MM.1S (cell line): ENCODE measurements at regions not wholly inside any gene's neighbourhood (a gene's known extent, or its start where the extent isn't known, plus 50 kb on each side); places are given as distances from the start of the nearest gene placed in this dataset.

Experiments
- DNase-seq: peaks from one replicate; pipeline ENCODE4 v3.0.0-alpha.2; 2015
- H2AFZ ChIP-seq: fragments of 300-600 bp; sonication (generic); 2 replicates; pipeline ENCODE4 v1.6.0; 2016; ENCODE audit warnings: antibody characterized with exemption, low read length
- H3F3A ChIP-seq: fragments of 300-600 bp; sonication (generic); 2 replicates; pipeline ENCODE4 v1.6.1; 2016; ENCODE audit warnings: mild to moderate bottlenecking, antibody characterized with exemption, low read length, moderate library complexity, mixed read lengths; ENCODE audit not compliant: insufficient read depth
- H3K27ac ChIP-seq: fragments of 300-600 bp; sonication (generic); 2 replicates; pipeline ENCODE4 v1.5.1; 2016; ENCODE audit warnings: mild to moderate bottlenecking, low read length
- H3K27me3 ChIP-seq: fragments of 300-600 bp; sonication (generic); replicated peaks from 2 replicates; pipeline ENCODE4 v1.6.0; 2016; ENCODE audit warnings: low read length; ENCODE audit not compliant: insufficient read depth
- H3K36me3 ChIP-seq: fragments of 300-600 bp; sonication (generic); replicated peaks from 2 replicates; pipeline ENCODE4 v1.6.1; 2016; ENCODE audit warnings: mild to moderate bottlenecking, low read length, mixed read lengths; ENCODE audit not compliant: insufficient read depth
- H3K4me1 ChIP-seq: fragments of 300-600 bp; sonication (generic); 2 replicates; pipeline ENCODE4 v1.6.1; 2016; ENCODE audit warnings: low read length, mixed read lengths
- H3K4me2 ChIP-seq: fragments of 300-600 bp; sonication (generic); 2 replicates; pipeline ENCODE4 v1.6.0; 2016; ENCODE audit warnings: low read depth, low read length
- H3K4me3 ChIP-seq: fragments of 300-600 bp; sonication (generic); 2 replicates; pipeline ENCODE4 v1.5.1; 2016; ENCODE audit warnings: low read length, mixed read lengths
- H3K79me2 ChIP-seq: fragments of 300-600 bp; sonication (generic); 2 replicates; pipeline ENCODE4 v1.6.1; 2016; ENCODE audit warnings: mixed run types, low read length, mixed read lengths
- H3K9ac ChIP-seq: fragments of 300-600 bp; sonication (generic); 2 replicates; pipeline ENCODE4 v1.6.1; 2016; ENCODE audit warnings: low read length, mixed read lengths
- H3K9me2 ChIP-seq: fragments of 300-600 bp; sonication (generic); replicated peaks from 2 replicates; pipeline ENCODE4 v1.6.1; 2016; ENCODE audit warnings: mild to moderate bottlenecking, low read length, mixed read lengths; ENCODE audit not compliant: insufficient read depth
- H3K9me3 ChIP-seq: fragments of 300-600 bp; sonication (generic); replicated peaks from 2 replicates; pipeline ENCODE4 v1.6.1; 2016; ENCODE audit warnings: mild to moderate bottlenecking, low read length, mixed read lengths; ENCODE audit not compliant: insufficient read depth
- H4K20me1 ChIP-seq: fragments of 300-600 bp; sonication (generic); 2 replicates; pipeline ENCODE4 v1.6.1; 2016; ENCODE audit warnings: mild to moderate bottlenecking, low read length, moderate library complexity, mixed read lengths; ENCODE audit not compliant: insufficient read depth
- CTCF ChIP-seq: fragments of 300-600 bp; sonication (generic); IDR thresholded peaks from 2 replicates; pipeline ENCODE4 v1.5.1; 2016; ENCODE audit warnings: antibody characterized with exemption, low read length, mixed read lengths
- EZH2 ChIP-seq: fragments of 300-600 bp; sonication (generic); optimal IDR thresholded peaks from 2 replicates; pipeline ENCODE3; 2017; ENCODE audit warnings: low read depth, mild to moderate bottlenecking, antibody characterized with exemption, low read length, mixed read lengths
- EZH2phosphoT487 ChIP-seq: fragments of 300-600 bp; sonication (generic); IDR thresholded peaks from 2 replicates; pipeline ENCODE4 v1.6.1; 2018; ENCODE audit warnings: antibody characterized with exemption, low read length

- Histone ChIP-seq H3K27me3 (no peaks in the 10 kb centered on the region), H3K36me3 (no peaks in the 10 kb centered on the region), H3K4me1 (no peaks in the 10 kb centered on the region), H3K27ac (no peak overlapping the region), H3K9ac (no peak overlapping the region), H3F3A (no peaks in the 10 kb centered on the region), H2AFZ (no peak overlapping the region), H3K4me3 (no peak overlapping the region), H3K9me3 (no peaks in the 10 kb centered on the region), H3K4me2 (no peak overlapping the region), H3K79me2 (no peaks in the 10 kb centered on the region), H4K20me1 (no peaks in the 10 kb centered on the region), H3K9me2 (no peaks in the 10 kb centered on the region)
- DNase-seq, result no peak
- TF ChIP-seq CTCF, result no peak
Observed at GRCh38 chr12:46435625-46436024, 63.1 kb upstream of the SLC38A2 start.

GRCh38 chr12:46435029-46435428, 62.5 kb upstream of the SLC38A2 start:
- no peaks in the 10 kb centered on the region for H3K9me3 ChIP-seq
- H3K27ac ChIP-seq, result no peak overlapping the region
- DNase-seq, result no peak
- no peak overlapping the region for H3K4me3 ChIP-seq
- no peaks in the 10 kb centered on the region for H3K36me3 ChIP-seq
- TF ChIP-seq EZH2phosphoT487 (no peak), EZH2 (no peak), CTCF (no peak)
- no peak overlapping the region for H2AFZ ChIP-seq
- no peaks in the 10 kb centered on the region for H3K79me2 ChIP-seq
- no peaks in the 10 kb centered on the region for H3K9me2 ChIP-seq
- no peaks in the 10 kb centered on the region for H3K4me1 ChIP-seq
- H3K9ac ChIP-seq, result no peak overlapping the region
- no peaks in the 10 kb centered on the region for H3F3A ChIP-seq
- no peaks in the 10 kb centered on the region for H4K20me1 ChIP-seq
- no peaks in the 10 kb centered on the region for H3K27me3 ChIP-seq
- no peak overlapping the region for H3K4me2 ChIP-seq

GRCh38 chr12:46433829-46434228, 61.3 kb upstream of the SLC38A2 start:
- no peaks in the 10 kb centered on the region for H3K4me1 ChIP-seq
- no peak overlapping the region for H3K9ac ChIP-seq
- H3F3A ChIP-seq, result no peaks in the 10 kb centered on the region
- H3K4me3 ChIP-seq, result no peak overlapping the region
- H3K4me2 ChIP-seq, result no peak overlapping the region
- H3K36me3 ChIP-seq, result no peaks in the 10 kb centered on the region
- H3K9me3 ChIP-seq, result no peaks in the 10 kb centered on the region
- no peaks in the 10 kb centered on the region for H3K79me2 ChIP-seq
- no peaks in the 10 kb centered on the region for H3K27me3 ChIP-seq
- H4K20me1 ChIP-seq, result no peaks in the 10 kb centered on the region
- no peak for DNase-seq
- H3K9me2 ChIP-seq, result no peaks in the 10 kb centered on the region
- no peak overlapping the region for H2AFZ ChIP-seq
- TF ChIP-seq EZH2phosphoT487, result no peak
- TF ChIP-seq CTCF, result no peak
- TF ChIP-seq EZH2, result no peak
- no peak overlapping the region for H3K27ac ChIP-seq

- Histone ChIP-seq H3K9ac (no peak overlapping the region), H3K4me1 (no peaks in the 10 kb centered on the region), H4K20me1 (no peaks in the 10 kb centered on the region), H3K9me3 (no peaks in the 10 kb centered on the region), H3K27me3 (no peaks in the 10 kb centered on the region), H3F3A (no peaks in the 10 kb centered on the region), H3K27ac (no peak overlapping the region), H2AFZ (no peak overlapping the region), H3K4me3 (no peak overlapping the region), H3K36me3 (no peaks in the 10 kb centered on the region), H3K4me2 (no peak overlapping the region), H3K79me2 (no peaks in the 10 kb centered on the region), H3K9me2 (no peaks in the 10 kb centered on the region)
- TF ChIP-seq CTCF, result no peak
- TF ChIP-seq EZH2, result no peak
- no peak for TF ChIP-seq EZH2phosphoT487
- no peak for DNase-seq
Observed at GRCh38 chr12:46432325-46432724, 59.8 kb upstream of the SLC38A2 start.
